ENCODE measurements at regions not wholly inside any gene's neighbourhood (a gene's known extent, or its start where the extent isn't known, plus 50 kb on each side); places are given as distances from the start of the nearest gene placed in this dataset.

GRCh38 chr10:8499312-8499711 is 444.8 kb downstream of the GATA3 start:
- no peak for DNase-seq

- no peak for DNase-seq
Measured at GRCh38 chr10:8499752-8500390, 445.4 kb downstream of the GATA3 start.

GRCh38 chr10:8502573-8502972 is 448.1 kb downstream of the GATA3 start:
- DNase-seq: no peak

- DNase-seq: no peak
Measured at GRCh38 chr10:8504499-8504898, 450.0 kb downstream of the GATA3 start.

GRCh38 chr10:8507156-8507555 is 452.7 kb downstream of the GATA3 start:
- no peak for DNase-seq

- DNase-seq: no peak
Measured at GRCh38 chr10:8508882-8509281, 454.4 kb downstream of the GATA3 start.

GRCh38 chr10:8510471-8510870 is 456.0 kb downstream of the GATA3 start:
- no peak for DNase-seq

GRCh38 chr10:8511026-8511425 is 456.5 kb downstream of the GATA3 start:
- no peak for DNase-seq

GRCh38 chr10:8513155-8514147 is 459.0 kb downstream of the GATA3 start:
- DNase-seq: no peak

- no peak for DNase-seq
Measured at GRCh38 chr10:8520382-8520781, 465.9 kb downstream of the GATA3 start.

- no peak for DNase-seq
Measured at GRCh38 chr10:8527773-8528172, 473.3 kb downstream of the GATA3 start.

GRCh38 chr10:8531116-8531515 is 476.6 kb downstream of the GATA3 start:
- no peak for DNase-seq

GRCh38 chr10:8532647-8533046 is 478.2 kb downstream of the GATA3 start:
- DNase-seq: peak in 1 of 5 donors; percentile 1

- no peak for DNase-seq
Measured at GRCh38 chr10:8533462-8533861, 479.0 kb downstream of the GATA3 start.

GRCh38 chr10:8534096-8534495 is 479.6 kb downstream of the GATA3 start:
- DNase-seq: no peak

GRCh38 chr10:8534891-8535290 is 480.4 kb downstream of the GATA3 start:
- DNase-seq: no peak

GRCh38 chr10:8539056-8539455 is 484.6 kb downstream of the GATA3 start:
- no peak for DNase-seq

- no peak for DNase-seq
Measured at GRCh38 chr10:8543361-8544056, 489.0 kb downstream of the GATA3 start.

GRCh38 chr10:8544057-8544380 is 489.5 kb downstream of the GATA3 start:
- no peak for DNase-seq

GRCh38 chr10:8544500-8544899 is 490.0 kb downstream of the GATA3 start:
- DNase-seq: no peak

GRCh38 chr10:8554574-8554973 is 500.1 kb downstream of the GATA3 start:
- no peak for DNase-seq

GRCh38 chr10:8556321-8556720 is 501.8 kb downstream of the GATA3 start:
- DNase-seq: no peak

- peak in 1 of 5 donors; percentile 32 for DNase-seq
Measured at GRCh38 chr10:8563478-8563877, 509.0 kb downstream of the GATA3 start.

GRCh38 chr10:8566737-8567136 is 512.2 kb downstream of the GATA3 start:
- DNase-seq: no peak

All from T-helper 1 cell (primary cell).